KMS-11 (cell line): ENCODE measurements at regions not wholly inside any gene's neighbourhood (a gene's known extent, or its start where the extent isn't known, plus 50 kb on each side); places are given as distances from the start of the nearest gene placed in this dataset.

Source experiments
- H2AFZ ChIP-seq: fragments of 200-600 bp; sonication (generic); 2 replicates; pipeline ENCODE4 v1.6.1; 2016; ENCODE audit warnings: antibody characterized with exemption, mixed run types, low read depth
- H3K27ac ChIP-seq: fragments of 200-600 bp; sonication (generic); 2 replicates; pipeline ENCODE4 v1.6.1; 2016; ENCODE audit warnings: mild to moderate bottlenecking, mixed run types
- H3K27me3 ChIP-seq: fragments of 200-600 bp; sonication (generic); 2 replicates; pipeline ENCODE4 v1.6.1; 2017; ENCODE audit warnings: mild to moderate bottlenecking, low read depth, mixed run types, moderate library complexity; ENCODE audit not compliant: insufficient read depth
- H3K36me3 ChIP-seq: fragments of 200-600 bp; sonication (generic); 2 replicates; pipeline ENCODE4 v1.6.1; 2017; ENCODE audit warnings: mild to moderate bottlenecking, mixed run types; ENCODE audit not compliant: insufficient read depth
- H3K4me1 ChIP-seq: fragments of 200-600 bp; sonication (generic); 2 replicates; pipeline ENCODE4 v1.6.1; 2016; ENCODE audit warnings: mild to moderate bottlenecking, low read depth, mixed run types; ENCODE audit not compliant: poor library complexity, severe bottlenecking
- H3K4me2 ChIP-seq: fragments of 200-600 bp; sonication (generic); 2 replicates; pipeline ENCODE4 v1.7.0; 2016; ENCODE audit warnings: mild to moderate bottlenecking, mixed run types
- H3K4me3 ChIP-seq: fragments of 200-600 bp; sonication (generic); IDR thresholded peaks from 2 replicates; pipeline ENCODE4 v1.6.1; 2017; ENCODE audit warnings: low read depth, low read length, mixed read lengths; ENCODE audit not compliant: insufficient read depth
- H3K79me2 ChIP-seq: fragments of 200-600 bp; sonication (generic); 2 replicates; pipeline ENCODE4 v1.6.1; 2016; ENCODE audit warnings: low read depth, mixed run types; ENCODE audit not compliant: insufficient read depth
- H3K9ac ChIP-seq: fragments of 200-600 bp; sonication (generic); 2 replicates; pipeline ENCODE4 v1.6.1; 2016; ENCODE audit warnings: mild to moderate bottlenecking, mixed run types
- H4K20me1 ChIP-seq: fragments of 200-600 bp; sonication (generic); 2 replicates; pipeline ENCODE4 v1.6.1; 2016; ENCODE audit warnings: mild to moderate bottlenecking, mixed run types; ENCODE audit not compliant: insufficient read depth
- TF ChIP-seq, protein P1 (sequence below): fragments of 200-600 bp; sonication (generic); conservative IDR thresholded peaks from 2 replicates; pipeline ENCODE4 v1.6.1; 2017; ENCODE audit warnings: low read depth, mild to moderate bottlenecking, antibody characterized with exemption, low read length, moderate library complexity, mixed read lengths

DNA sequence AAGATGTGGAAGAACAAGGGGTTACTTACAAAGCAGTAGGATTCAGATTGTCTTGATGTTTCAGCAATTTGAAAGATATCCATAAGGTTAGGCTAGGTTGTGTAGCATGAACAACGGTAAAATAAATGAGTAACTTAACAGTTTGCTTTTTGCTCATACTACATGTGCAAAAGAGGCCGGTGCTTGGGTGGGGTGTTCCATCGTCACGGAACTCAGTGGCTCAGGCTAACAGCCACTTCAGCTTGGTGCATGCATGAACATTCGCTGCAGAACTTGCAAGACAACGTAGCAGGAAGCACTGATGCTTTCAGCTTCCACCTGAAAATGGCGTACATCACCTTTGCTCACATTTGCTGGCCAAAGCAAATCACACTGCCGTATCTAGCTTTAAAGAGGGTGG, 407.3 kb upstream of the CDH20 start:
- H3K9ac ChIP-seq, result no peak overlapping the region

DNA sequence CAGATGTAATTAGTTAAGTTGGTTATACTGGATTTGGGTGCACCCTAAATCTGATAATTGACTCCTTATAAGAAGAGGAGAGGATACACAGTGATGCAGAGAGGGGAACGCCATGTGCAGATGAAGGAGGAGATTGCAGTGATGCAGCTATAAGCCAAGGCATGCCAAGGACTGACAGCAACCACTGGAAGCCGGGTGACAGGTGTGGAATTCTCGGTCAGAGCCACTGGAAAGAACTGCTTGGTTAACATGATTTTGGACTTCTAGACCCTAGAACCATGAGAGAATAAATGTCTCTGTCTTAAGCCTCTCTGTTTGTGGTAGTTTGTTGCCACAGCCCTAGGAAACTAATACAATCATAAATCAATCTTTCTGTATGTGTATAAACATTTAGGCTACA, 403.3 kb upstream of the CDH20 start:
- Histone ChIP-seq H3K36me3 (no peaks in the 10 kb centered on the region), H4K20me1 (no peaks in the 10 kb centered on the region), H3K79me2 (no peaks in the 10 kb centered on the region), H3K4me3 (no peak overlapping the region), H3K4me1 (peaks cover 5% of the 10 kb centered on the region), H3K9ac (no peak overlapping the region), H3K27me3 (no peaks in the 10 kb centered on the region), H3K4me2 (no peak overlapping the region), H2AFZ (no peak overlapping the region), H3K27ac (no peak overlapping the region)
- TF ChIP-seq, protein P1, sequence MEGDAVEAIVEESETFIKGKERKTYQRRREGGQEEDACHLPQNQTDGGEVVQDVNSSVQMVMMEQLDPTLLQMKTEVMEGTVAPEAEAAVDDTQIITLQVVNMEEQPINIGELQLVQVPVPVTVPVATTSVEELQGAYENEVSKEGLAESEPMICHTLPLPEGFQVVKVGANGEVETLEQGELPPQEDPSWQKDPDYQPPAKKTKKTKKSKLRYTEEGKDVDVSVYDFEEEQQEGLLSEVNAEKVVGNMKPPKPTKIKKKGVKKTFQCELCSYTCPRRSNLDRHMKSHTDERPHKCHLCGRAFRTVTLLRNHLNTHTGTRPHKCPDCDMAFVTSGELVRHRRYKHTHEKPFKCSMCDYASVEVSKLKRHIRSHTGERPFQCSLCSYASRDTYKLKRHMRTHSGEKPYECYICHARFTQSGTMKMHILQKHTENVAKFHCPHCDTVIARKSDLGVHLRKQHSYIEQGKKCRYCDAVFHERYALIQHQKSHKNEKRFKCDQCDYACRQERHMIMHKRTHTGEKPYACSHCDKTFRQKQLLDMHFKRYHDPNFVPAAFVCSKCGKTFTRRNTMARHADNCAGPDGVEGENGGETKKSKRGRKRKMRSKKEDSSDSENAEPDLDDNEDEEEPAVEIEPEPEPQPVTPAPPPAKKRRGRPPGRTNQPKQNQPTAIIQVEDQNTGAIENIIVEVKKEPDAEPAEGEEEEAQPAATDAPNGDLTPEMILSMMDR, result no peak

More for the DNA sequence above, 407.3 kb upstream of the CDH20 start:
- H3K27me3 ChIP-seq, result no peaks in the 10 kb centered on the region
- no peaks in the 10 kb centered on the region for H3K36me3 ChIP-seq
- no peak overlapping the region for H2AFZ ChIP-seq
- no peak overlapping the region for H3K4me2 ChIP-seq
- H3K4me1 ChIP-seq, result peaks cover 45% of the 10 kb centered on the region
- H3K4me3 ChIP-seq, result no peak overlapping the region
- no peak overlapping the region for H3K27ac ChIP-seq
- TF ChIP-seq, protein P1, result no peak
- H4K20me1 ChIP-seq, result no peaks in the 10 kb centered on the region
- H3K79me2 ChIP-seq, result no peaks in the 10 kb centered on the region

DNA sequence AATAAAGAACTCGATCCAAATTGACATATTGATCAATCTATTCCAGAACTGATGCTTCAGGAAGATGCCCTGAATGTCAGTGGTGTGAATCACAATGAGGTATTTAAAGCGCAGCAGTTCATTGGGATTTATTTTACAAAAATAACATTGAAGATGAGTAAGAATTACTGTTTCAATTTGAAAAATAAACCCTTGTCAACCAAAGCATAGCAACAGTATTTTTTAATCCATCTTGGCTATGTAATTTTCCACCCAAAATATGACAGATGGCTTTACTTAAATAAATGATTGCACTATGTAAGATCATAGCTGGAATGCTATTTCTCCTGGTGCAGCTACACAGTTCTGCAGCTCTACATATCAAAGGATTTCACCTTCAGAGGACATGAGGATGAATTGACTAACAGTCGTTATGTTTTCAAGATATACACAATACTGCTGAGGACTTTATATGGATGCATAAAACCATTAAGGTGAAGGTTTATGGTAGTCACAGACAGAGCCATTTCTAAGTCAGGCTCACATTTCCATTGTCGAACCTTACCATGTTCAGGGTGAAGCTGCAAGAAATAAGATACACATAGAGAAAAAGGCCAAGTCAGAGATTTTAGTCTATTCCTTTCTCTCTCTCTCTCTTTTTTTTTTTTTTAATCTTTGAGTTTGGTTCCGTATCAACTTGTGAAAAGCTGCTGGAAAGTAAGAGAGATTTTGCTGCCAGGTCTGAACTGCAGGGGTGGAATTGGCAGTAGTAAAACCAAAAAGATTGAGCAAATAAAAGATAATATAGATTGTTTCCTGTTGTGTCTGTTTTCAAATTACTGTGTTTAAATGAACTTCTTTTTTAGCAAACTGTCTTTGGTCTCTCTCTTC, 398.0 kb upstream of the CDH20 start:
- H3K27me3 ChIP-seq, result no peaks in the 10 kb centered on the region
- H3K36me3 ChIP-seq, result no peaks in the 10 kb centered on the region
- no peak overlapping the region for H3K4me3 ChIP-seq
- no peaks in the 10 kb centered on the region for H4K20me1 ChIP-seq
- H3K79me2 ChIP-seq, result no peaks in the 10 kb centered on the region
- no peaks in the 10 kb centered on the region for H3K4me1 ChIP-seq
- H2AFZ ChIP-seq, result no peak overlapping the region
- H3K9ac ChIP-seq, result no peak overlapping the region
- TF ChIP-seq, protein P1, result no peak
- no peak overlapping the region for H3K27ac ChIP-seq
- no peak overlapping the region for H3K4me2 ChIP-seq

DNA sequence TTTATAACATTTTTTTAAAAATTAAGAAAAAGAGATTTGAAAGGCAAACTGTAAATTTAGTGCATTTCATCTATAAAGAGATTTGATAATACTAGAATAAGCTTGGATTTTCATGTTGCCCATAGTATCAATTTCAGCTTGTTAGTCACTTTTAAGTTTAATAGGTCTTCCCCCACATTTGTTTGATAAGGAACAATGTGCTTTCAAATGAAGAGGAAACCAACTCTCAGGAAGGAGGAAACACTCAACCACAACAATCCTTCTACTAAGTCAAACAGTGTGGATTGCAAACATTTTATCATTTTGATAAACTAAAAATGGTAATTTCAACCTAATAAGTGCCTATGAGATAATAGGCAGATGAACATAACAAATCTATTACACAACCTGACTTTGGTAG, 397.1 kb upstream of the CDH20 start:
- Histone ChIP-seq H2AFZ (no peak overlapping the region), H3K4me1 (no peaks in the 10 kb centered on the region), H3K36me3 (no peaks in the 10 kb centered on the region), H3K4me2 (no peak overlapping the region), H3K27me3 (no peaks in the 10 kb centered on the region), H3K4me3 (no peak overlapping the region), H3K9ac (no peak overlapping the region), H3K27ac (no peak overlapping the region), H3K79me2 (no peaks in the 10 kb centered on the region), H4K20me1 (no peaks in the 10 kb centered on the region)
- TF ChIP-seq, protein P1, result no peak
